Femur (tissue), 1 donor: ENCODE measurements at regions not wholly inside any gene's neighbourhood (a gene's known extent, or its start where the extent isn't known, plus 50 kb on each side); places are given as distances from the start of the nearest gene placed in this dataset.
"Not testable (repeated sequence)": the region's sequence is repeated elsewhere in the genome, so short reads cannot be mapped to it uniquely, and the experiment has no call there.

Experiments
- DNase-seq: peaks from one replicate; pipeline ENCODE4 v3.0.0-alpha.2; 2017

DNA sequence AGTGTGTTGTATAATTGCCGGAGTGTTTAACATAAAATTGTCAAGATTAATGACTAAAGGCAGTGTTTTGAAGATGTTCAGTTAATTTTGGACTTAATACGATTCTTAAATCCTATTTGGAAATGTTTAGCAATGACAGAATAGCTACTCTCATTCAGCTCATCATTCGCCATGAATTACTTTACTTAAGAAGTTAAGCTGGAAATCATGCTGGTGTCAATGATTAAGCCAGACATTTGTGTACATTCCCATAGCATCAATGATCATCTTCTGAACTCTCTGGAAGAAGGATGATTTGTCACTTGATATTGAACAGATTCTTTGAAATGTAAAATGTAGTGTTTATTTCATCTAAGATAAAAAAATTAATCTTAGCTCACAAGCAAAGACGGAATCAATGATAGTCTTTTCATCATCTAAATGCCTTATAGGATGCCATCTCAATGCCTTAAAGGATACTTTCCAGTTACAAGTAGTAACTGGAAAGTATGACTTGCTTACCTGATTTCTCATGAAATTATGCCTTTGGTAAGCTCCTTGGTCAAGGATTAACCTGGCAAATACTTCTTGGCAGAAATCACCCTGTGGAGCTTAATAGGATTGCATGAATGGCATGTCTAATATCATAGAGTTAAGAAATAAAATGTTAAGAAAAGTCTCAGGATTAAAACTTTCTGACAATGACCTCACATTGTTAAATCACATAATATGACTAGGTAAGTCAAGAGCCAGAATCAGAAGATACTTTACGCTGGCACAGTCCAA lies 515.5 kb upstream of the AGA start:
- no peak for DNase-seq

DNA sequence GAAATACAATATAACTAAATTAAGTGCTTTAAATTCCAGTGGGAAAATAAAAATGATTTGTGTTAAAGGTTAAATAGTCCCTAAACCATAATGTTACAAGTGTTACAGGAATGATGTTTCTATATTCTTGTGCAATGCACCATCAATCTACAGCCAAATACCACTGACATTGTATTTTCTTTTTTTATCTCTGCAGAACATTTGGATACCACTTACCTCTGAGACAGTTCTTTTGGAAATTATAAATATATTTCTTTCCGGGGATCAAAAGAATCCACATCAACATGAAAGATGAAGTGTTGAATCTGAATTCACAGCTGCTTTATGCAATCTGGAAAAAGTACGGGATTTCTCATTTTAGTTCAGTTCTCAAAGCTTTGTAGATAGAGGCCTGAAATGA lies 518.3 kb upstream of the AGA start:
- no peak for DNase-seq

DNA sequence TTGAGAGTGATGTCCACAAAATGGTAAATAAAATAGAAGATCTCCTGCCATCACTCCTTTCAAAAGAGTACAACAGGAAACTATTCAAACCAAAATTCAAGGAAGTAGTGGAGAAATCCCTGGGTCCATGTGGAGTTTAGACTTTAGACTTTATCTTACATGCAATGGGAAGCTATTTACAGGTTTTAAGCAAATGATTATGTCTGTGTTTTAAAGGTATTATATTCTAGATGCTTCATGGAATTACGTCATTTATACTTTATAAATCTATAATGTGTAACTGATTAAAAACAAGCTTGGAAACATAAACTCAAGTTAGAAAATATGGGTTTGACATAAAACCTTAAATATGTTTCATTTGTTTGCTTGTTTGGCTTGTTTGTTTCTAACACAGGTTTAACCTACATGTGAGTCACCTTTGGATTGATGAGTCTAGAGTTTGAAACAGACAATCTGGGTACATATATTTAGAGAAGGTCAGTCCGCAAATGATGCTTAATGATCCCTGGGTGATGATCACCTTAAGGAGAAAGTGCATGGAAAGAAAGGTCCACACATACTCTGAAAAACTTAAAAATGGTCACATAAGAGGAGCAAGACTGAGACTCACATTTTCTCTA lies 519.6 kb upstream of the AGA start:
- DNase-seq = no peak

DNA sequence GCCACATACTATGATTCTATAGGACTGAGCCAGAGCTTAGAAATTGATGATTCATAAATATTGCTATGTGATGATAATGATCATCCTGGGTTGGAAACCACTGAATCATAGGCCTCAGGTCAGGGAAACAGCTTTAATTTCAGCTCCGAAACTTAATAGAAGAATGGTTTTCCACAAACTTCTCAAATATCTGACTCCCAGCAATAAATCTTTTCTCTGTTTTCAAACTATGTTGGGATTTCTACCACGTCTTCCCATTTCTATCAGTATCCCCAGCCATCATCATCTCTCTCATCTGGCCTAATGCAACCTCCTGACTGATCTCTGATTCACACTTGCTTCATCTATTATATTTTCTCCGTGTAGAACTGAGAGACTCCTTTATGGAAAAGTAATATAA lies 521.8 kb upstream of the AGA start:
- DNase-seq = no peak

DNA sequence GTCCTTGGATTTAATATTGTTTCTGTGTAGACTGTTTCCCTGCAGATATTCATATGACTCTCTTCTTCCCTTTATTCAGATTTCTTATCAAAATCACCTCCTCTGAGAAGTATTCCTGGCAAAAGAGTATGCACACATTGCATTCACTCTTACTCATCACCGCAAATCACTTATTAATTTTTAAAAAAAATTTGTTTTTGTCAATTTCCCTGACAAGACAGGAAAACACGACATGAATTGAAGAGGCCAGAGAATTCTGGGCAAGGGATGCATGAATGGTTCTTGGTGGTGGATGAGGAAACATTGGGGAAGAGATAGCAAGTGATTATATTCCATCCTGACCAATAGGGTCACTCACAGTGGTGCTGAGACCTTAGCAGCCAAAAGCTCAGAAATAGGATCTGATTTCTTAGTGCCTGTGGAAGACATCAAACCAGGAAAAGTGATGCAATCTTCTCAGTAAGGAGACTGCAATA lies 522.5 kb upstream of the AGA start:
- DNase-seq = no peak

DNA sequence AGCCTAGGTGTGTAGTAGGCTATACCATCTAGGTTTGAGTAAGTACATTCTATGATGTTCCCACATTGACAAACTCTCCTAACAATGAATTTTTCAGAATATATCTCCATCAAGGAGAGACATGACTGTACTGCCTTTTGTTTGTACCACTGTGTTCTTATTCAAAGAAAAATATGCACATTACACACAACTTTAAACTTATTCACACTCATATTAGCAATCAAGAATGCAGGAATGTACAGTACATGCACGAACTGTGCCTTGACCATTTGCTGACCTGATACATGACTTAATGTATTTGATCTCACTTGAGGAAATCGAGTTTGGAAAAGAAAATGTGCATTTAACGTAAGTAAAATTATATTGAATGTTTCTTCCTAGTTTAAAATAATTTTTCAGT lies 525.1 kb upstream of the AGA start:
- no peak for DNase-seq

DNA sequence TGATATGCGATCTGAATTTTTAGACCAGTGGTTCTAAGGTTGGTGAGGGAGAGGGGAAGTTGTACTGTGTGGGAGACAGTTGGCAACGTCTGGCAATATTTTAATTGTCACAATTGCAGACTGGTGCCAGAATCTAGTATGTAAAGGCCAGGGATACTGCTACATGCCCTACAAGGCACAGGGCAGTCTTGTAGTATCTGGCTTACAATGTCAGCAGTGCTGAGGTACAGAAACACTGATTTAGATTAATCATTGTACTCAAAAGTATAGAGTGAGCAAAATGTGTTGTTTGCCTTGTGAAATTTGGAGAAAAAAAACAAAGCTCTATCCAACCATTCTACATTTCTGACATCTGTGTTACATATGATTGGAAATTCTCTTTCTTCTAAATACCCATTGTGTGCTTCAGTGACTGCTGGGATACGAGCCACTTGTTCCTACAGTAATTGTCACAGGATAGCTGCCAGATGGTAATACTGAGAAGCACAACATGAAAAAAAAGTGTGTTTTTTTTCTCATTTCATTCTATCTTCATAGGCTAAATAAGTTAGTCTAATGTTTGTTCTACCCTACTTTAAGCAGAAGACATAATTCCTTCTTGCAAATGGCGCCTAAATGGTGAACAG lies 526.7 kb upstream of the AGA start:
- DNase-seq = no peak

DNA sequence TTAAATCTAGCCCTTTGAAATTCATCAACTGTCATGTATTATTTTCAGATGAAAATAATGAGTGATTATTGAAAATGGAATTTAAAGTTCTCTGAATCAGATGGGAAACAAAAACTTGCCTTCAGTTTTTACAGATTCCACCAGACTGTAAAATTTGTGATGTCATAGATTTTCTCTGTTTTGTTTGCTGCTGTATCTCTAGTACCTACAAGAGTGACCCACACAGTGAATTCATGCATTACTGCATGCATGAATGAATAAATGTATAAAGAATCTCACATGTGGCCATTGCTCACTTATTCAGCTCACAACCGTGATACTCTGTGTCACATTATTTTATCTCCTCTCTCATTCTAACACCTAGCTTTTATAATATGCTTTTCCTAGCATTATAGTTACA lies 532.2 kb upstream of the AGA start:
- DNase-seq = no peak

DNA sequence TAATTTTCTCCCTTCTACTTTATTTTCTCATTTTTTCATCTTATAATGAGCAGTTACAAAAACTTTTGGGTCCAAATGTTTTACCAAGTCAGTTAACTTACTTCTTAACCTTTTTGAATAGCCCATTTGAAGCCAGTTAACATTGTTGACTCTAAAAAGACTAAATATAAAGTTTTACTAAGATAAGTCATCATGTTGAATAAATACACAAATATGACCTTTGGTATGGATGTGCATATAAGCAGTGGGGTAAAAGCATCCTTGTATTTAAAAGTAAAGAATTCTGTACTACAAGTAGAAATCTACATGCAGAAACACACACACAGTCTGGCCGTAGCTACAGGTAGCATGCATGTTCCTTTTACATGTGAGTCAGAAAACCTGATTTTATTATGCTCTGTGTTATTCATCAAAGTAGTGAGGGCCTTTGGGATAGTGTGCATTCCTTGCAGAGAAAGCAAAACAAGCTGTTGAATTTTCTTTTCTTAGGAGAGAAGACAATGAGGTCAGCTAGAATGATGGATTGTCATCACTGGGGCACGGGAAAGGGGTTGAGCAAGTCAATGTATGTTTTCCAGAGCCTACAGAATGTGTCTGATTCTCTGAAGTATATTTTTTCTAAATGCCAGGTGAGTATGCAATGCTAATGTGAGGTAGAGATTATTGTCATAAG lies 533.2 kb upstream of the AGA start:
- DNase-seq = no peak

DNA sequence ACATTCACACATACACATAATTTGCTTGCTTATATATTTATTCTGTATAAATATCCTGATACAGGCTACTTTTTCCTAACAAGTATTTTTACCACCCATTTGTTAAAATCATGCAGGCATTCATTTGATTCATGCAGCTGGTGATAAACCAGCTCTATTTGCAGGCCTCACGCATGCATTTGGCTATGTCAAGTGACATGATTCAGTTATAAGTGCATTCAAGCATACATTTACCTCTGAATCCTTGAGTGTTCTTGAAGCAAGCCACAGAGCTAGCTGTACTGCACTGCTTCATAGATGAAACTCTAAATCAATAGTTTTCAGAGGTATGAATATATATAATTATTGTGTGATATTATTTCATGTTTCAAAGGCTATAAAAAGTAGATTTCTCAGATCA lies 544.0 kb upstream of the AGA start:
- no peak for DNase-seq

DNA sequence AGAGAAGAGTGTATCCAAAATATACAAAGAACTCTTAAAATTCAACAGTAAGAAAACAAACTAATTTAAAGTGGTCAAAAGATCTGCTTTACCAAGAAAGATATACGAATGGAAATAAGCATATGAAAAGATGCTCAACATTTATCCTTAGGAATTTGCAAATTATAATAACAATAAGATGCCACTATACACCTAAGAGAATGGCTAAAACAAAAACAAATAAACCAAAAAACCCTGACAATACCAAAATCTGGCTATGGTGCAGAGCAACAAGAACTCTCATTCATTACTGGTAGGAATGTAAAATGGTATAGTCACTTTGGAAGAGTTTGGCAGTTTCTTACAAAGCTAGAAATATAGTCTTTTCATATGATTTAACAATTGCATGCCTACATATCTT lies 545.7 kb upstream of the AGA start:
- DNase-seq = no peak

DNA sequence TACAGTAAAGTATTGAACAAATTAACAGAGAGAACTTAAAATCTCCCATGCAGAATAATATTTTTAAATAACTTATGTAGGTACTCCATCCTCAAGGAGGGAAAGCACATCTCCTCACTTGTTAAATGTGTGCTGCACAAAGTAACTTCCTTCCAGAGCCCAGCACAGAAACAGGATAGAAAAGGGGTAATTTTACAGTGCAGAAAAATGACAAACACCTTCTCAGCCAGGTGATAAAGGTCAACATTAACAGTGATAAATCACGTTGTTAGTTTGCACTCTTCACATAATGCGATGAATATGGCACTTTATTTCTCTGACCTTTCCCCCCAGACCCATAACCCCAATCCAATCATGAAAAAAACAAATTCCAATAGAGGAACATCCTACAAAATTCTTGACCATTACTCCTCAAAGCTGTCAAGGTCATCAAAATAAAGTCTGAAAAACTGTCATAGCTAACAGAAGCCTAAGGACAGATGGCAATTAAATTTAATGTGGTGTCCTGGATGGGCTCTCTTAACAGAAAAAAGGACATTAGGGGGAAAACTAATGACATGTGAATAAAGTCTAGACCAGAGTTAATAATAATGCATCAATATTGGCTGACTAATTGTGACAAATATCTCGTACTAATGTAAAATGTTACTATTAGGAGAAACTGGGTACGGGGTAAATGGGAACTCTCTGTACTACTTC lies 547.4 kb upstream of the AGA start:
- no peak for DNase-seq

DNA sequence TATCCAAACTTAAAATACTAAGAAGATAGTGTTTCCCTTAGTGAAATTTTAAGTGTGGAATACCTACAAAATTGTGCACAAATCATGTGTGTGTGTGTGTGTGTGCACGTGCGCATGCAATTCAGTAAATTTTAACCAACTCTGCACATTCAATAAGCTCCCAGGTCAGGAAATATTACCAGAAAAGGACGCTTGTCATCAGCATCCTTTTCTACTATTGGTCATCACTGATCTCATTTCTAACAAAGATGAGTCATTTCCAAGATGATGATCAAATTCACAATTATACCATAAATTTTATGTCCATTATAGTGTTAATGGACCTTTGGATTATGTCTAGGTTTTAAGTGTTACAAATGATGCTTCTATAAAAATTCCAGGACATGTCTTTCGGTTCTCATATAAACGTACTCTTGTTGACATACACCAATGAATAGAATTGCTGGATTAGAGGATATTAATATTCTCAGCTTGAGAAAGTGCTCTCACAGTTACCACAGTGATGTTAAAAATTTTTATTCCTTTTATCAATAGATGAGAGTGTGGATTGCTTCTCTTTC lies 560.9 kb upstream of the AGA start:
- DNase-seq = no peak

DNA sequence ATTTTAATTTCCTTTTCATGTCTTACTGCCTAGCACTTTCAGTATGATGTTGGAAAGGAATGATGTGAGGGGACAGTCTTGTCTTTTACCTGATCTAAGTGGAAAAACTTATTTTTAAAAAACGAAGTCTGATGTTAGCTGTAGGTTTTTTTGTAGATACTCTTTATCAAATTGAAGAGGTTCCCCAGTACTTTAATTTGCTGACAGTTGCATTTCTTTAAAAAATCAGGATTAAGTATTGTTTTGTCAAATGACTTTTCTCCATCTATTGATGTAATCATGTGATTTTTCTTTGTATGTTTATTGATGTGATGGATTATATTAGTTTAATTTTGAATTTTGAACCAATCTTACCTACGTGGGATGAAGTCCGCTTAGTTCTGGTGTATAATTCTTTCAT lies 568.4 kb upstream of the AGA start:
- DNase-seq = no peak

DNA sequence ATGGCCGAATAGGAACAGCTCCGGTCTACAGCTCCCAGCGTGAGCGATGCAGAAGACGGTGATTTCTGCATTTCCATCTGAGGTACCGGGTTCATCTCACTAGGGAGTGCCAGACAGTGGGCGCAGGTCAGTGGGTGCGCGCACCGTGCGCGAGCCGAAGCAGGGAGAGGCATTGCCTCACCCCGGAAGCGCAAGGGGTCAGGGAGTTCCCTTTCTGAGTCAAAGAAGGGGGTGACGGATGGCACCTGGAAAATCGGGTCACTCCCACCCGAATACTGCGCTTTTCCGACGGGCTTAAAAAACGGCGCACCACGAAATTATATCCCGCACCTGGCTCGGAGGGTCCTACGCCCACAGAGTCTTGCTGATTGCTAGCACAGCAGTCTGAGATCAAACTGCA lies 572.8 kb upstream of the AGA start:
- not testable (repeated sequence) for DNase-seq

DNA sequence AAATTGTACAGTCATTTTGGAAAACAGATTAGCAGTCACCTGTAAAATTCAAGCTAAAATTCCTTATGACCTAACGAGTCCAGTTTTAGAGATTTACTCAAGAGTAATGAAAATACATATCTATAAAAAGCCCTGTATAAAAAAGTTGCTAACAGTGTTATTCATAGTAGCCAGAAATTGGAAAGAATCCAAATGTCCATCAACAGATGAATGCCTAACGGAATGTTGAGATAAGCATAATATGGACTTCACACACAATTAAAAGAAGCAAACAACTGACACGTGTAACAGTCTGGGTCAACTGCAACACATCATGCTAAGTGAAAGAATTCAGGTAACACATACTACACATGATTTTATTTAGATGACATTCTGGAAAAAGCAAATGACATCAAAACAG lies 584.8 kb upstream of the AGA start:
- DNase-seq = no peak

DNA sequence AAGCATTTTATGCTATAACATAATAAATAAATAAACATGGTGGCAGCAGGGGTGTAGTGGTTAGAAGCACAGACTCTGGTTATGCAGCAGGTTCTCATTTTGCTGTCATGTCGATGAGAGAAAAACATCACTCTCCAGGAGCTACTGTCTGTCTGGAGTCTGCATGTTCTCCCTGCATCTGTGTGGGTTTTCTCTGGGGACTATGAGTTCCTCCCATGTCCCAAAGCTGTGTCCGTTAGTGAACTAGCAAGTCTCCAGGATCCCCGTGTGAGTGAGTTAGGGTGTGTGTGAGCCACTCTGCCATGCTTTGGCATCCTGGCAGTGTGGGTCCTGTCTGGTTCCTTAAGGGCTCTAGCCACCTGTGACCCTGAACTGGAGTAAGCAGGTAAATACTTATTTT lies 585.6 kb upstream of the AGA start:
- no peak for DNase-seq

DNA sequence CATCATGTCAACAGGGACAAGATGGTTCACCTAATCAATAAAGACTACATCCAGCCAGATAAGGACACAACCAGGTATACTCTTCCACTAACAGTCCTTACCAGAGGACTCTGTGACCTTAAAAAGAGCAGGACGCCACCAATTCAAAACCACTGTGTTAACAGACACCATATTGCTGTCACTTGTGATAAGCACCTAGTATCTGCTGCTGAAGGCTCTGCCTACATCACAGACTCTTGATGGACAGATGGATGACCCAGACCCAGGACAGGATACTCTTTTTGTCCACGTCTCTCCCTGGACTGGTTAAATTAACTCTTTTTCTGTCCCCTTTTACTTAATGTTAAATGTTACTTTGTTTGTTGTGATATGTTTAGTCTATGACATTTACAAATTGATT lies 586.2 kb upstream of the AGA start:
- no peak for DNase-seq

DNA sequence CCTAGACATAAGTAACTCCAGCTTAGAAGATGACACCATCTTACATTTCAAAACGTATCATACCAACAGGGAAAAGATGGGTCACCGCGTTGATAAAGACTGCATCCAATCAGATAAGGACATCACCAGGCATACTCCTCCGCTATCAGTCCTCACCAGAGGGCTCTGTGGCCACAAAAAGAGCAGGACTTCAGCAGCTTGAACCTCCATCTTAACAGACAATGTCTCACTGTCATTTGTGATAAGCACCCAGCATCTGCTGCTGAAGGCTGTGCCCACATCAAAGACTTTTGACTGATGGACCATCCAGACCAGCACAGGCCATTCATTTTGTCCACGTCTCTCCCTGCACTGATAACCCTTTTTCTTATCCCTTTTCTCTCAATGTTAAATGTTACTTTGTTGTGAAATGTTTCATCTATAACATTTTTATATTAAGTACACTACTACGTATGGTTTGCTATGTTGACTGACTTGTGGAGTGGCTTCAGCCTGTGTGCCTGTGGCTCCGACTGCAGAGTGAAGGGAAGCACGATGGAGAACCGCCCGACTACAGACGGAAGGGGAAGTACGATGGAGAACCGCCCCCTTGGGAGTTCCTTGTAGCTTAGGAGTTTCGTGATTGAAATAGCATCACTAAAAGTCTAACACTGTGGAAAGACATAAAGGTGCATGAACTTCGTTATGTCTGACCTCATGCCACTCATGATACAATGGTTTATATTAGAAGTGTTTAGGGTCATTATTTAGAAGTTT lies 595.4 kb upstream of the AGA start:
- no peak for DNase-seq

DNA sequence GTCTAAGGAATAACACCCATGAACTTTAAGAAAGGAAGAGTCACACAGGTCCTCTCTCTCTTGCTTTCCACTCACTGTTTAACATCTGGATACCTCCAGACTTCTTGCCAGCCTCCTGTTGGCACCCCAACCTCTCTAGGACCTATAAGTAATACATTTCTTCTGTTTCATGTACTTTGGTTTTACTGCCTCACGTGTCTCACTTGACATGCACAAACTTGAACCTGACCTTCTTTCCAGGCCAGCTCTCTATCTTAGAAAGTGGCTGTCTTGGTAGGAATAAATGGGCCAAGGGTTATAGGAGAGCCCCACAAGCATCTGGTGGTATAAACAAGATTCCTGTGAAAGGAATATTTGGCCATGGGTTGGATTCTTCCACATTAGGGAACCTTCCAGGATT lies 614.8 kb upstream of the AGA start:
- DNase-seq = no peak

DNA sequence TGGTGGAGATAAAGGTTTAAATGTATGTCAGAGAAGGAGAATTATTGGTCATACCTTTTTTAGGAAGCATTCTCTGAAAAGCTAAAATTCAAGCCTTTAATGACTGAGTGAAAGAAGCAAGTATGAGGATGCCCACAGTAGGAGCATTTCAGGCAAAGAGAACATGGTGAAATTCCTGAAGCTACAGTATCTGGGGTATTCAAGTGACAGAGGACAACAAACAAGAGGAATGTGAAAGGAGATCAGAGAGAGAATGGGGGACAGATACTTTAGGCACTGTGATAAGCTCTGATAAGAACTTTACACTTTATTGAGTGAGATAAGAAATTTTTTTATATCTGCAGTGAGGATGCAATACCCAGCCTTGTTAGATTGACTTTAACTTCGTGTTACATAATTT lies 621.3 kb upstream of the AGA start:
- DNase-seq = no peak

DNA sequence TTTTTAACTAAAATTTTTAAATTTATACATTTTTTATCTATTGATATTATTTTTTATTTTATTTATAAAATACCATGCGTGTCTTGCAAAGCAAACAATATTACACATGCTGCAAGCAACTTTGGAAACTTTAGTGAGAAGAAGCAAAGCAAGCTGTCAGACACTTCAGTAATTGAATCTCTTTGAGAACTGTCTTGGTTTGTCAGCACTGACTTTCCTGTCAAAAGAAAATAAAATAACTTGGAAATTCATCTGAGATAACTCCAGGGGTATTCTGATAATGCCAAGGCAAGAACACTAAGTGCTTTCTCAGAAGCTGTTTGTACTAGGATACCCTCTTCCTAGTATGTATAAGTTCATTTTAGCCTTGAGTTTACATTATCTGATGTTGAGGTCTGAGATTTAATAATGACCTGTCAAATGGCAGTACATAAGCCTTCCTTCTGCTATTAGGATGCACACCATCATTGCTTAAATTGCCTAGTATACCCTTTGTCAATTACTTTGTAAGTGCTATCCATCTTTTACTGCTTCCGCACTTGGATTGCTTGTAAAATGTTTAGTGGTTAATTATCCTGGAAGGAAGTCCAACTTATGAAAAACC lies 624.2 kb upstream of the AGA start:
- DNase-seq = no peak
